A673 (cell line): ENCODE measurements at regions not wholly inside any gene's neighbourhood (a gene's known extent, or its start where the extent isn't known, plus 50 kb on each side); places are given as distances from the start of the nearest gene placed in this dataset.

ENCODE experiments used
- BruUV-seq: library from RNA; stranded (reverse); fragments of 400-500 nt; replicated peaks from 2 replicates; lab custom pipeline; 2021; lab: Mats Ljungman, UMichigan
- CTCF ChIA-PET: fragments of 300-600 bp; sonication (Branson Sonifier 250); formaldehyde crosslinking; loops from one replicate; lab custom pipeline; 2022; ENCODE audit warnings: antibody characterized with exemption; lab: Charles Lee
- POLR2A ChIA-PET: fragments of 300-600 bp; sonication (Branson Sonifier 250); formaldehyde crosslinking; loops from one replicate; lab custom pipeline; 2022; ENCODE audit warnings: antibody characterized with exemption; ENCODE audit not compliant: low non-redundant PET; lab: Charles Lee
- DNase-seq: peaks from one replicate; pipeline ENCODE4 v3.0.0-alpha.2; 2015; ENCODE audit warnings: low spot score
- H3K27ac ChIP-seq: fragments of 200-600 bp; sonication (generic); 2 replicates; pipeline ENCODE4 v1.5.1; 2016; ENCODE audit warnings: mixed run types, low read depth, mild to moderate bottlenecking, mixed read lengths, antibody characterized with exemption, low read length; ENCODE audit not compliant: poor library complexity, severe bottlenecking
- H3K27me3 ChIP-seq: fragments of 200-600 bp; sonication (generic); replicated peaks from 2 replicates; pipeline ENCODE4 v1.6.1; 2017; ENCODE audit warnings: mixed run types, low read depth, mild to moderate bottlenecking, mixed read lengths, antibody characterized with exemption, low read length; ENCODE audit not compliant: insufficient read depth, poor library complexity
- H3K36me3 ChIP-seq: fragments of 200-600 bp; sonication (generic); 2 replicates; pipeline ENCODE4 v1.6.1; 2016; ENCODE audit warnings: mixed run types, mild to moderate bottlenecking, mixed read lengths, antibody characterized with exemption, low read length; ENCODE audit not compliant: insufficient read depth, poor library complexity, severe bottlenecking
- H3K4me1 ChIP-seq: fragments of 200-600 bp; sonication (generic); 2 replicates; pipeline ENCODE4 v1.6.1; 2017; ENCODE audit warnings: mixed run types, mild to moderate bottlenecking, mixed read lengths, antibody characterized with exemption, low read length; ENCODE audit not compliant: insufficient read depth, poor library complexity, severe bottlenecking
- H3K4me3 ChIP-seq: fragments of 200-600 bp; sonication (generic); 2 replicates; pipeline ENCODE4 v1.5.1; 2016; ENCODE audit warnings: low read depth, mixed run types, mild to moderate bottlenecking, mixed read lengths, low read length; ENCODE audit not compliant: poor library complexity, severe bottlenecking
- H3K9me3 ChIP-seq: fragments of 200-600 bp; sonication (generic); 2 replicates; pipeline ENCODE4 v1.6.1; 2016; ENCODE audit warnings: mixed run types, low read depth, mild to moderate bottlenecking, mixed read lengths, antibody characterized with exemption, low read length; ENCODE audit not compliant: poor library complexity, severe bottlenecking
- CTCF ChIP-seq: fragments of 300-800, 200-600 bp; sonication (generic); conservative IDR thresholded peaks from 2 replicates; pipeline ENCODE4 v1.5.1; 2017; ENCODE audit warnings: low read depth, mild to moderate bottlenecking, antibody characterized with exemption, low read length, moderate library complexity, mixed read lengths
- EZH2 ChIP-seq: fragments of 200-600 bp; sonication (generic); IDR thresholded peaks from 2 replicates; pipeline ENCODE4 v1.6.1; 2017; ENCODE audit warnings: borderline replicate concordance, low read depth, mild to moderate bottlenecking, mixed read lengths, antibody characterized with exemption, low read length; ENCODE audit not compliant: poor library complexity, severe bottlenecking
- intact Hi-C: fragments of 100-400 bp; cut with micrococcal nuclease; formaldehyde crosslinking; loops from one replicate; pipeline ENCODE4 v1.10.0; 2022; ENCODE audit not compliant: unreplicated experiment

- no peak for DNase-seq
- no TSS peak for BruUV-seq
- H3K27me3 ChIP-seq, result no peaks in the 10 kb centered on the region
- H3K9me3 ChIP-seq, result no peaks in the 10 kb centered on the region
- H3K4me3 ChIP-seq, result no peak overlapping the region
- CTCF ChIA-PET, result no interaction called here
- no peaks in the 10 kb centered on the region for H3K4me1 ChIP-seq
- no peak for TF ChIP-seq EZH2
- TF ChIP-seq CTCF, result no peak
- intact Hi-C loops, result no loop called here
- H3K36me3 ChIP-seq, result no peaks in the 10 kb centered on the region
- POLR2A ChIA-PET, result no interaction called here
- H3K27ac ChIP-seq, result no peak overlapping the region
Measured at GRCh38 chr3:124125315-124125714, 133.4 kb upstream of the ROPN1 start.

- DNase-seq, result no peak
- ChIA-PET POLR2A (no interaction called here), CTCF (no interaction called here)
- Histone ChIP-seq H3K27me3 (no peaks in the 10 kb centered on the region), H3K4me1 (no peaks in the 10 kb centered on the region), H3K9me3 (no peaks in the 10 kb centered on the region), H3K27ac (no peak overlapping the region), H3K36me3 (no peaks in the 10 kb centered on the region), H3K4me3 (no peak overlapping the region)
- intact Hi-C loops, result no loop called here
- BruUV-seq, result no TSS peak
- no peak for TF ChIP-seq CTCF
- TF ChIP-seq EZH2, result no peak
Measured at GRCh38 chr3:124126436-124127023, 134.6 kb upstream of the ROPN1 start.

- no peak for TF ChIP-seq CTCF
- TF ChIP-seq EZH2, result no peak
- Histone ChIP-seq H3K9me3 (no peaks in the 10 kb centered on the region), H3K4me1 (no peaks in the 10 kb centered on the region), H3K36me3 (no peaks in the 10 kb centered on the region), H3K4me3 (no peak overlapping the region), H3K27ac (no peak overlapping the region), H3K27me3 (no peaks in the 10 kb centered on the region)
- ChIA-PET POLR2A (no interaction called here), CTCF (no interaction called here)
- BruUV-seq, result no TSS peak
- intact Hi-C loops, result no loop called here
- DNase-seq, result no peak
Measured at GRCh38 chr3:124131158-124131557, 139.2 kb upstream of the ROPN1 start.
